Kidney glomerular epithelial cell (primary cell): ENCODE measurements at regions not wholly inside any gene's neighbourhood (a gene's known extent, or its start where the extent isn't known, plus 50 kb on each side); places are given as distances from the start of the nearest gene placed in this dataset.
A peak's percentile ranks its signal among the peaks of the same experiment; 100 is the strongest.
"Not testable (repeated sequence)": the region's sequence is repeated elsewhere in the genome, so short reads cannot be mapped to it uniquely, and the experiment has no call there.

Experiments
- DNase-seq: peaks from one replicate; lab custom pipeline; 2025; lab: John Stamatoyannopoulos, UW

DNA sequence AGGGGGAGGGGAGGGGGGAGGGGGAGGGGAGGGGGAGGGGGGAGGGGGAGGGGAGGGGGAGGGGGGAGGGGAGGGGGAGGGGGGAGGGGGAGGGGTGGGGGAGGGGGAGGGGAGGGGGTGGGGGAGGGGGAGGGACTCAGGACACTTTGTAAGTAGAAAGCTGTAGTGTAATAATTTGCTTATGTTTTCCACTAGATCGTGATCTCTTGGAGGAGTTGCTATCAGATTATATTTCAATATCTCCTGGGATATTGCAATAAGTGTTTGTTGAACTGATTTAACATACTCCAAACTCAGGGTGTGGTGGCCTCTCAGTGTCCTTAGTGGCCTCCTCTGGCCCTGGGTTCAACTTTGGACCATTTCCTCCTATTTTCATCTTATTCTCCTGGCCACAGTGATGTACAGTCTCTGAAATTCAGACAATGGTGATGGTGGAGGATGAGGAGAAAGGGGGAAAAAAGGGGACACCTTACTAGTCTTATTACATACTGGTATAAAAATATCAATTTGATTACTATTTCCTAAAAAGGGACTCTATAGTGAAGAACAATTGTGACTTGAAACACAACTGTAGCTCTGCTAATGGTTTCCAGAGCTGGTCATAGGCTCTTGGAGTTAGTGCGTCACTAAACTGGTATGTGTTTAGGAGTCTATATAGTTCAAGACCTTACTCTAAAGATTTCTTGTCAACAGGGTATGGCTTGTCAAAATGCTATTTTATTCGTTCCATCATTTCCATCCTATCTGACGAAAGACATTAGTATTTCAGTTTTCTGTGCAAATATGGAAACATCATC lies 89.6 kb downstream of the DDX1 start:
- no peak for DNase-seq

DNA sequence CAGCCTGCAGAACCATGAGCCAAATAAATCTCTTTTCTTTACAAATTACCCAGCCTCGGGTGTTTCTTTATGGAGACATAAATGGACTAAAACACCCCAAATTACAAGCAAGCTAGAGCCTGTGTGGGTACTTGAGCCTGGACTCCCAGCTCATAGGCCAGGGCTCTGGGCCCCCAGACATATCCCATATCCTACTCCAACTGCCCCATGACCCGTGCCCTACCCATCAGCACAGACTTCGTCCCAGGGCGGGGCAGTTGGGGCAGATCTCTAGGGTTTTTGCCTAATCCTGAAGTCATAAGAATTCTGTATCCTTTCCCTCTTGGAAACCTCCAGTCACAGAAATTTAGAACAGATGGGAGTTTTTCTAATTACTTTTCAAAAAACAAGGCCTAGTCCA lies 90.7 kb downstream of the DDX1 start:
- no peak for DNase-seq

DNA sequence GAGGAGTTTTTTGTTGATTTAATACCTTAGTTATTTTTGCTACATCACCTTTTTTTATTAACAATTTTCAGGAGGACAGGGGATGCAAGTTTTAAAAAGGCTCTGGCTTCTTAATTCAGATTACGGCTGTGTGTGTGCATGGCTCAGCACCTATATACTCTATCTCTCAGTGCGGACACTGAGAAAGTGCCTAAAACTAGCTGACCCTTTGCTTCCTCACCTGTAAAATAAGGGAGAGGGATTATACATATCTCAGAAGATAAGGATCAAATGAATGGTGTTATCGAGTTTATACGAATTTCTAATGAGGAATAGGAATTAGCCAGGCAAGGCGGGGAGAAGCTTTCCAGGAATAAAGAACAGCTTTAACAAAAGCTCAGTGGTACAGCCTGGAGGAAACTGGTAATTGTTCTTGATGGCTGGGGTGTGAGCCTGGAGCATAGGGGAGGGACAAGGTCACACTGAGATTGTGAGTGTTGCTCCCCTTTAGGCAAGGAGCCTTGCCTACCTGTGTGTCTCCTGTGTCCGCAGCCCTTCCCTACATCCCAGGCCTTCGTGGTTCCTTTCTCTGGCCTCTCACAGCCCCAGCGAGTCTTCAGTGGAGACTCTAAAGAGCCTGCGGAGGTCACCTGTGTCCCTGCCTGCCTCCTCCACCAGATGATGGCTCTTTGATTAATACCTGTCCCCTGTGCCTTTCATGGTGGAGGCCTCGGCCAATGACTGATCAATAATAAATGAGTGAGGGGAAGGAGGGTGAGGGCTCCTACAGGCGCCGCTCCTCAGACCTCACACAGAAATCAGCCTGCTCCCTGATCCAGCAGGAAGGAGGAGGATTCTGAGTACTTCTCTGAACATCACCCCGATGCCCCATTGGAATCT lies 92.7 kb downstream of the DDX1 start:
- DNase-seq, result no peak

DNA sequence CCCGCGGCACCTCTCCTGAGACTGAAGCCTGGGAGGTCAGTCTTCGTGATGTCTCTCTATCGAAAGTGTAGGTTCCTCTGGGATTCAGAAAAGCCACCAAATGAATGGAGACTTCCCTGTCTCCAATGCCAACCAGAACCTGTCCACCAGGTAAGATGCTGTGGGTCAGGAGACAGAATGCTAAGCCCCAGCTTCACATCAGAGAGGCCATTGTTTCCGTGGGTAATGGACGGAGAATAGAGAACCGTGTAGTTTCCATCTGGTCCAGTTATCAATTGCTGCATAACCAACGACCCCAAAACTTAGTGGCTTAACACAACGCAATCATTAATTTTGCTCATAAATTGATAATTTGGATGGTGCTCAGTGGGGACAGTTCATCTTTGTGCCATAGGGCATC lies 93.5 kb downstream of the DDX1 start:
- DNase-seq, result no peak

DNA sequence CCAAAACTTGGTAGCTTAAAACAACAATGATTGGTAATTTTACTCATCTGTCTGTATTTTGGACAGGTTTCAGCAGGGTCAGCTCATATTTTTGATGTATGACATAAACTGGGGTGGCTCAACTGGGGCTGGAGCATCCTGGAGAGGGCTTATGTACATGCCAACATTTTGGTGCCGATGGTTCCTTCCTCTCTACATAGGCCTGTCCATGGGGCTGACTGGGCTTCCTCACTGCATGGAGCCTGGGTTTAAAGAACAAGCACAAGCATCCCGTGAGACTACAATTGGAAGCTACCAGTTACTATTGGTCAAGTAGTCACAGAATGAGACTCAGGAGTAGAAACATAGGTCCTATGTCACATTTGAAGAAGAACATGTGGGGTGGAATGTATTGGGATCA lies 95.0 kb downstream of the DDX1 start:
- no peak for DNase-seq

DNA sequence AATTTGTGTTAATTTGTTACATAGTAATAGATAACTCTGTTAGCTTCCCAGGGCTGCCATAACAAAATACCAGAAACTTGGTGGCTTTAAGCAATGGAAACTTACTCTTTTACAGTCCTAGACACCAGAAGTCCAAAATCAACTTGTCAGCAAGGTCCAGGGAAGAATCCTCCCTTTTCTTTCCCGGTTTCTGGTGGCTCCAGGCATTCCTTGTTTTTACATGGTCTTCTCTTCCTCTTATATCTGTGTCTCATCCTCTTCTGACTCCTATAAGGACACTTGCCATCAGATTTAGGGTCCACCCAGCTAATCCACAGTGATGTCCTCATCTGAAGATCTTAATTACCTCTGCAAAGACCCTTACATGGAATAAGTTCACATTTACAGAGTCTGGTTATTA lies 95.6 kb downstream of the DDX1 start:
- DNase-seq, result no peak

DNA sequence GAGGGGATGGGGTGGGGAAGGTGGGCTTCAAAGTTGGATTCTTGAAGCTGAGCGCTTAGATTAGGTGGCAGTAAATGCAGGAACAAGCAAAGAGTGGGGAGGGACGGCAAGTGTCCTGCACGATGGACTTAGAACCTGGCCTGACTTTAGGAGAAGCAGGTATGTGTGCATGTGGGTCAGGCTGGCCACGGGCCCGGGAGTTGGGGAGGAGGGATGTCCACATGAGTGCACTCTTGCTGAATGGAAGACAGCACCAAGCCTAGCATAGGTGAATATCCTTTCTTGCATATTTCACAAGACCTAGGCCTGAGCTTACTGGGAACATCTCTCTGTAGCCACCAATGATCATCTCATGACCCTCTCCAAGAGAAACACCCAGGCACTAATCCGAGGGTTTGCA lies 96.1 kb downstream of the DDX1 start:
- no peak for DNase-seq

DNA sequence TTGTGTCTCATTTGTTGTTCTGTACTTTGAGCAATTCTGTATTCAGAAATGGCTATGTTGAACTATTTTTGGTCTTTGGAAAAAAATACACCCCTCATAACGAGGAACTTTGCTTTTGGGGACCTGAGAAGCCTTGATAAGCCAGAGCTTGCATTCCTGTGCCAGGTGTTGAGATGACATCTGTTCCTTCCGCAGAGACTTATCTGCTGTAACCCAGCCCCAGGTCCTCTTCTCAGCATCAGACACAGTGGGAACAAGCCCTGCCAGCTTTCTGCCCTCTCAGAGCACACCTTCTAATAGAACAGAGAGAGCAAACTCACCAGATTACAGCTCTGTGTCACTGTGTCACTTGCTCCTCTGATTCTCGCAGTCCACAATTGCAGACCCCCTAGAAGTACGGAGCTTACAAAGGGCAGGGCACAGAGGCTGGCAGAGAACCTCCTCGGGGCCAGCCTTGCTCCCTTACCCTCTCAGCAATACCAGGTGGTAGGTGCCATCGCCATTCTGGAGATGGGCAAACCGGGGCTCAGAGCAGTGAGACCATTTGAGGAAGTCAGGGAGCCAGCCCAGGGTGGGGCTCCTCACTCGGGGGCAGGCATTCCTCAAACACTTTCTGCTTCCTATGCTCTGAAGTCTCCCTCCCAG lies 97.4 kb downstream of the DDX1 start:
- DNase-seq, result no peak

DNA sequence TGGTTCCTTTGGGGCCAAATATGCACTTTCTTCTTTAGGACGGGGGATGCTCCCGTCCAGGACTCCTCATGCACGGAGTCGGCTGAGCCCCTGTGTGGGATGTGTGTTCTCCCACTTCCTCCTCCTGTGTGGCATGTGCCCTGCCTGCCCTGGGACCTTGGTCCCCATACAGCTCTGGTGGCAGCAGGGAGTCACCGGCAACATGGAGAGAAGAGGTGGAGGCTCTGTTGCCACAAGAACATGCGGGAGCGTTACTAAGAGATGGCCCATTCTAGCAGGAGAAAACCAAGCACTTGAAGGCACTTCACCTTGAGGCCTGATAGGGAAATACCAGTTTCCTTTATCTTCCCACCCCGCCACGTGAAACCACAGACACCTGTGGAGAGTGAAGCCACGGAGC lies 98.0 kb downstream of the DDX1 start:
- DNase-seq, result no peak

DNA sequence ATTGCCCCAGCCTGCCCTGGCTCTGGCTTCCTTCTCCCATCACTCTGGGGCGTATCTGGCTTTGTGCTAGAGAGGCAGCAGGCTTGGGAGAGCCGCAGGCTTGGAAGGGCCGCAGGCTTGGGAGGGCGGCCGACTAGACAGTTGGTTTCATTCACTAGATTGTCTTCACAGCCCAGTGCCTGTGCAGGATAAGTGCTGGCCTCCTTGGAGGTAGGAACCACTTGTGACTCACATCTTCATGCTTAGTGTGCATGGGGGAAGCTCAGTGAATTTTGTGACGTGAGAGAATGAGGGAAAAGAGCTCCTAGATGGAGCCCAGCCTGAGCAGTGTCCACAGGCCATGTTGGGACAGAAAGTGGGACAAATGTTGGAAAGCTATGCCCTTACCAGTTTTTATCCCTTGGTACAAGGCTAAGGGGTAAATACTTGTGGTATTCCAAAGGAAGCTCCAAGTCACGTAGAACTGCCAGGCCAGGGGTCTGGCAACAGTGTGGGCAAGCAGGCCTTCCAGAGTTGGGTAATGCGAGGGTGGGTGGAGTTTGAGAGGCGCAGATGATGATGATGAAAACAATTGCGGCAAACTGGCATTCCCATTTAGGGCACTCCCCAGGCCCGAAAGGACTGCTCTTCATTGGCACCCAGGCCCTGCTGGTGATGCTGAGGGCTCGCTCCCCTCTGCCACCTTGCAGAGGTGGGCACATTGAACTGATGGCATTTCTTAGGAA lies 100.1 kb downstream of the DDX1 start:
- peak; percentile 79 for DNase-seq

DNA sequence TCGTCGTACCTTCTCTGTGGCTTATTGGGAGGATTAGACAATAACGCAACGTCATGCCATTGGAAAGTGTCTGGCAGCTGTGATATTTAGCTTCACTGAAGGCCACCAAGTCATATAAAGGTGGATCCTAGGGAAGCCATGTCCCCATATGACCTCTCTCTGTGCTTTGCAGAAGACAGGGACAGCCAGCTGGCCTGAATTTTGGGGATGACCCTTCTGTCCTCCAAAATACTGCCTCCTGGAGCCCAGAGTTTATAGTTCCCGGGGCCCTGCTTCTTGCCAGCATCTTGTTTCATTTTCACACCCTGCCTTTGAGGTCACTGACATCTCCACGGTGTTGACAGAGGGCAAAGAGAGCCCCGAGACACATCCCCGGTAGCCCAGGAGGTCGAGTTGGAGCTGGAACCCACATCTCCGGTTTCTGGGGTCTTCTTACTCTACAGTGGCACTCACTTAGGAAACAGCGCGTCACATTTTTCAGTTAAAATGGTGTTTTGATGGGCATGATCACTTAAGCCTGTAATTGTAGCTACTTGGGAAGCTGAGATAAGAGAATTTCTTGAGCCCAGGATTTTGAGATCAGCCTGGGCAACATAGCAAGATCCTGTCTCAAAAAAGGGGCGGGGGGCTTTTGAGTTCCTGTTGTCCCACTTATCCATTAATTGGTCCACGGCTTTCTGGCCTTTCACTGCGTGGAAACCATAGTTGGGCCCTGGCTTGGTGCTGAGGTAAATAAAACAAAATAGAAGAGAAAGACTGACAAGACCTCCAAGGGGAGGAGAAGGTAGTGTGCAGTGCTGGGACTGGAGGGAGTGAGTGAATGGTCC lies 101.1 kb downstream of the DDX1 start:
- no peak for DNase-seq

DNA sequence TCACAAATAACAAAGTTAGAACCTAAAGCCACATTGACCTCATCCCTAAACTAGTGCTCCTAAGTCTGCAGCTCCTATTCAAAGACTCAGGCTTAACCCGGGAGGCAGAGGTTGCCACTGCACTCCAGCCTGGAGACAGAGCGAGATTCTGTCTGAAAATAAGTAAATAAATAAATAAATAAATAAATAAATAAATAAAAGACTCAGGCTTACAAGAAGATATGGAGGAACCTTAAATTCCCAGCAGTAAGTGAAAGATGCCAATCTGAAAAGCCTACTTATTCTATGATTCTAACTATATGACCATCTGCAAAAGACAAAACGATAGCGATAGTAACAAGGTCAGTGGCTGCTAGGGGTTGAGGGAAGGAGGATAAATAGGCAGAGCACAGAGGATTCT lies 101.7 kb downstream of the DDX1 start:
- DNase-seq, result no peak

DNA sequence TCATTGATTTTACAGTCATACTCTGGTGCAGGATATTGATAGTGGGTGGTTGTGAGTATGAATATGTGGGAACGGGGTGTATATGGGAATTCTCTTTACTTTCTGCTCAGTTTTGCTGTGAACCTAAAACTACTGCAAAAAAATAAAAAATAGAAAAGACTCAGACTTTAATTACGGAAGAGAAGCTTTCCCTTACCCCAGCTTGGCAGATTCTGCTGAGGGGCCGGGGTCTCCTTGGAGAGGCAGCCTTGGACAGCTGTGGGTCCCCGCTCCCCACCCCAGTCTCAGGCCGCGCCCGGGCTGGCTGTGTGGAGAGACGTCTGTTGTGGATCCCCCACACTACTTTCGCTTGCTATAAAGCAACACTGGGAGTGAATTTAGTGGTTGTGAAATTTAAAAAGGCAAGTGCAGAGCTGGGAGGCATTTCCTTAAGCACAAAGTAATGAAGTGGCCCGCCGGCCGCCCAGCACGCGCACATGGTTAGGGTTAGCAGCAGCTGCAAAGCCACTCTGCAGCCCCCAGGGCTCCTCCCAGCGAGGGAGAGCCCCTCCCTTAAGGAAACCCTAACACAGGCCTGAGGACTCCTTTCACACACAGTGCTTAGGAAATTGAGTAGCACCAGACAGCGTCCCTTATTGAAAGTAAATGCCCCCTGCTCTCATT lies 102.4 kb downstream of the DDX1 start:
- no peak for DNase-seq

DNA sequence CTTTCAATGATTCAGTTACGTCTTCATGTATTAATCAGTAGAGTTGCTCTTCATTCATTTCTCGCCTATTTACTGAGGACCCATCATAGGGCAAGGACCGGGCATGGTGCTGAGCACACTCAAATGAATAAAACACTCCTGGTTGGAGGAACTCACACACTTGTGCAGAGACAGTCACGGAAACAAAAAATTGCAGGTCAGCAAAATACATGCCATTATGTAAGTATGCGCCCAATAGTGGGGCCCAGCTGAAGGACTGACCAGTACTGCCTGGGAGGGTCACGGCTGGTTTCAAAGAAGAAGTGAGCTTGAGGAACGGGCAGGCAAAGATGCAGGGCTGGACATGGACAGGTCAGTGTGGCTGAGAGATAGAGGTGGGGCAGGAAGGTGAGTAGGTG lies 102.9 kb downstream of the DDX1 start:
- no peak for DNase-seq

DNA sequence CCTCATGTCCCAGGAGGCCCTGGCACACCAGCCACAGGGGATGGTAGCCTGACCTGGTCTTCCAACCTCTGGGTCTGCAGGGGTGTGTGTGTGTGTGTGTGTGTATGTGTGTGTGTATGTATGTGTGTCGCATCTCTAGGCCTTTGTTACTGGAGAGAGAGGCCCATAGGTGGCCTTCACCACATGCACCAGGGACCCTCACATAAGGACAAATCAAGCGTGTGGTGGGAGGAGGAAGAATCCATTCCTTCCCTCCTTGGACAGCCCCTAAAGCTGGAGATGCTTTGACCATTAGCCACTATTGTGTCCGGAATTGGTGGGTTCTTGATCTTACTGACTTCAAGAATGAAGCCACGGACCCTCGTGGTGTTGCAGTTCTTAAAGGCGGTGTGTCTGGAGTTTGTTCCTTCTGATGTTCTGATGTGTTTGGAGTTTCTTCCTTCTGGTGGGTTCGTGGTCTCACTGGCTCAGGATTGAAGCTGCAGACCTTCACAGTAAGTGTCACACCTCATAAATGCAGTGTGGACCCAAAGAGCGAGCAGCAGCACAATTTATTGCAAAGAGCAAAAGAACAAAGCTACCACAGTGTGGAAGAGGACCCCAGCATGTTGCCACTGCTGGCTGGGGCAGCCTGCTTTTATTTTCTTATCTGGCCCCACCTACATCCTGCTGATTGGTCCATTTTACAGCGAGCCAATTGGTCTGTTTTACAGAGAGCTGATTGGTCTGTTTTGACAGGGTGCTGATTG lies 104.1 kb downstream of the DDX1 start:
- DNase-seq, result no peak

DNA sequence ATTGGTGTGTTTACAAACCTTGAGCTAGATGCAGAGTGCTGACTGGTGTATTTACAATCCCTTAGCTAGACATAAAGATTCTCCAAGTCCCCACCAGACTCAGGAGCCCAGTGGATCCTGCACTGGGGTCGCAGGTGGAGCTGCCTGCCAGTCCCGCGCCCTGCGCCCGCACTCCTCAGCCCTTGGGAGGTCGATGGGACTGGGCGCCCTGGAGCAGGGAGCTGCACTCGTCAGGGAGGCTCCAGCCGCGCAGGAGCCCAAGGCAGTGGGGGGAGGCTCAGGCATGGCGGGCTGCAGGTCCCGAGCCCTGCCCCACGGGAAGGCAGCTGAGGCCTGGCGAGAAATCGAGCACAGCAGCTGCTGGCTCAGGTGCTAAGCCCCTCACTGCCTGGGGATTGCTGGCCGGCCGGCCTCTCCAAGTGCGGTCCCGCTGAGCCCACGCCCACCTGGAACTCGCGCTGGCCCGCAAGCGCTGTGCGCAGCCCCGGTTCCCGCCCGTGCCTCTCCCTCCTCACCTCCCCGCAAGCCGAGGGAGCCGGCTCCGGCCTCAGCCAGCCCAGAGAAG lies 105.0 kb downstream of the DDX1 start:
- not testable (repeated sequence) for DNase-seq

DNA sequence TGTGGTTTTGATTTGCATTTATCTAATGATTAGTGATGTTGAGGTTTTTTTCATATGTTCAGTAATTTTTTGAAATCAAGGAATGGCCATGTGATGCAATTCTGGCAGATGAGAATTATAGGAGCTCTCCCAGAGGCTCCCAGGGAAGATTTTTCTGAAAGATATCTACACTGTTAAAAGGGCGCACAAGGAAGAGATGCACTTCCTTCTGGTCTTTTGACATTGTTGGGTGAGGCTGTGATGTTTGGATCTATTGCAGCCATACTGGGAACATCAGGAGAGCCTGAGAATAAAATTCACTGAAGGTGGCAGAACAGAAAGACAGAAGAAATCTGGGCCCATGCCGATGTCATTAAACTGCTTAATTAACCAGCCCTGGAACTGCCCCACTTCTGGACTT lies 108.5 kb downstream of the DDX1 start:
- DNase-seq, result no peak

DNA sequence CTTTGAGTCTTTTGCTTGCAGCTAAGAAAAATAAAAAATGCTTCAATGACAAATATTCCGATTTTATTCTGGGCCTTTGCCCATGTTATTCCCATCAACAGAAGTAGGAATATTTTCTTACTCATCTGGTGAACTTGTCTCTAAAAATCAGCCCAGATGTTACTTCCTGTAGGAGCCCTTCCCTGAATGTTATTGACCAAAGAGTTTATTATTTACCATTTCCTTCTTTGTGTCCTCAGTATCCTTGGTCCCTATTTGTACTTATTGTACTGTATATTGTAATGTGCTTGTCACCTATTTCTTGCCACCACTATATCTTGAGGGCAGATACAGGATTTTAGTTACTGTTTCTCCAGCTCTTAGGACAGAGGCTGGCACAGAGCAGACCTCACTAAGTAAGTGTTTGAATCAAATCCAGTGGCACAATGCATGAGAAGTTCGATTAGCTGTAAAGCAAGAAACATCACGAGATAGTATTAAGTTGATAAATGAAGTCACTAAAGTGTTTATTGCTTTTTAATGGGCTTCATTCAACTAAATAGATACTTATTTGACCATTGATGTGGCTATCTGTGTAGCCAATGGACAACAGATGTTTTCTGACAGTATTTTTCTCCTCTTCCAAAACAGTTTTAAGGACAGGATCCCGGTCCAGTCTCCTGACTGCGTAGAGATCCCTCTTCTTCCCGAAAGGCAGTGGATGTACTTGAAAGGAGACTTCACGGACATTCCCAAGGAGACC lies 109.1 kb downstream of the DDX1 start:
- no peak for DNase-seq

DNA sequence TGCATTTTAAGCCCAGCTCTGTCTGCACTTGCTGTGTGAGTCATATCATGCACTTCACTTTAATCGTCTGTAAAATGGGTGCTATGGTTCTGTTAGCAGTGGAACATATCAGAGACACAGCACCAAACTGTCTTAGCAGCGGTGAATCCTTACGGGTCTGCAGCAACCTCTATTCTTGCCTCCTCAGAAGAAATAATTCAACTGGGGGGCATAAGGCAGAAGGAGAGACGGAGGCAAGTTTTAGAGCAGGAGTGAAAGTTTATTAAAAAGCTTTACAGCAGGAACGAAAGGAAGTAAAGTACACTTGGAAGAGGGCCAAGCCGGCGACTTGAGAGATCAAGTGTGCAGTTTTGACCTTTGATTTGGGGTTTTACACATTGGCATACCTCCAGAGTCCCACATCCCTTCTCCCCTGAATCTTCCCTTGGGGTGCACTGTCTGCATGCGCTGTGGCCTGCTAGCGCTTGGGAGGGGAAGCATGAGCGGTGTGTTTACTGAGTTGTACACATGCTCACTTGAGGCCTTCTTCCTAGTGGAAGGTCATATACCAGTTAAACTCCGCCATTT lies 109.8 kb downstream of the DDX1 start:
- DNase-seq, result no peak
